CD14-positive monocyte (primary cell): ENCODE measurements at regions not wholly inside any gene's neighbourhood (a gene's known extent, or its start where the extent isn't known, plus 50 kb on each side); places are given as distances from the start of the nearest gene placed in this dataset.

Experiments used
- DNase-seq, 3 donors: peaks; one replicate each; pipeline ENCODE4 v3.0.0-alpha.2; 2011 to 2022
- H2AFZ ChIP-seq: 2 replicates; pipeline ENCODE4 v1.6.0; 2012; ENCODE audit warnings: mild to moderate bottlenecking, low read depth, low read length, inconsistent platforms; ENCODE audit not compliant: insufficient read depth, poor library complexity, severe bottlenecking
- H3K27ac ChIP-seq, 2 donors: 1 replicate in 1 of 2; 2 replicates in 1 of 2; pipeline ENCODE4 v1.5.1; 2012 to 2013; ENCODE audit warnings: low read length in 2 of 2, control low read depth in 1 of 2, inconsistent platforms in 1 of 2, low read depth in 1 of 2, mild to moderate bottlenecking in 1 of 2
- H3K27me3 ChIP-seq, 2 donors: one replicate each; pipeline versions ENCODE4 v1.6.0 to v1.6.1; 2011 to 2013; ENCODE audit warnings: low read length in 2 of 2; ENCODE audit not compliant: control insufficient read depth in 2 of 2, insufficient read depth in 2 of 2
- H3K36me3 ChIP-seq, 2 donors: replicated peaks in 1 of 2; 1 replicate in 1 of 2; 2 replicates in 1 of 2; pipeline versions ENCODE4 v1.5.1 to v1.6.1; 2012 to 2013; ENCODE audit warnings: low read length in 2 of 2, control low read depth in 1 of 2, inconsistent platforms in 1 of 2, mild to moderate bottlenecking in 1 of 2; ENCODE audit not compliant: insufficient read depth in 2 of 2, control insufficient read depth in 1 of 2
- H3K4me1 ChIP-seq, 2 donors: 1 replicate in 1 of 2; 2 replicates in 1 of 2; pipeline versions ENCODE4 v1.5.1 to v1.6.1; 2012 to 2013; ENCODE audit warnings: low read length in 2 of 2, control low read depth in 1 of 2, inconsistent platforms in 1 of 2, mild to moderate bottlenecking in 1 of 2, moderate library complexity in 1 of 2; ENCODE audit not compliant: insufficient read depth in 2 of 2, control insufficient read depth in 1 of 2
- H3K4me2 ChIP-seq: replicated peaks from 2 replicates; pipeline ENCODE3; 2012; ENCODE audit warnings: low read length, moderate library complexity, mild to moderate bottlenecking; ENCODE audit not compliant: poor library complexity, severe bottlenecking; ENCODE audit errors: extremely low read depth
- H3K4me3 ChIP-seq, 3 experiments: fragments of 200-600 bp in 1 of 3; sonication (generic) in 1 of 3; replicated peaks in 1 of 3; 1 replicate in 2 of 3; 2 replicates in 1 of 3; pipeline ENCODE4 v1.5.1; 2011 to 2013; ENCODE audit warnings: low read length in 3 of 3, mild to moderate bottlenecking in 3 of 3, control low read depth in 2 of 3, low read depth in 2 of 3, inconsistent platforms in 1 of 3, moderate library complexity in 1 of 3
- H3K79me2 ChIP-seq: 2 replicates; pipeline ENCODE4 v1.6.0; 2012; ENCODE audit warnings: mild to moderate bottlenecking, control low read depth, inconsistent platforms, low read length, moderate library complexity; ENCODE audit not compliant: insufficient read depth
- H3K9ac ChIP-seq: 2 replicates; pipeline ENCODE4 v1.6.0; 2017; ENCODE audit warnings: low read length, mild to moderate bottlenecking; ENCODE audit not compliant: insufficient read depth, poor library complexity, severe bottlenecking
- H3K9me3 ChIP-seq, 2 donors: replicated peaks in 1 of 2; 1 replicate in 1 of 2; 2 replicates in 1 of 2; pipeline versions ENCODE4 v1.5.1 to v1.6.1; 2012 to 2013; ENCODE audit warnings: low read length in 2 of 2, control low read depth in 1 of 2; ENCODE audit not compliant: control insufficient read depth in 1 of 2, insufficient read depth in 1 of 2
- H4K20me1 ChIP-seq: 2 replicates; pipeline ENCODE4 v1.6.0; 2012; ENCODE audit warnings: mild to moderate bottlenecking, low read length, control low read depth, moderate library complexity; ENCODE audit not compliant: insufficient read depth
- H3K27ac Mint-ChIP-seq, 7 donors: one replicate each; pipeline ENCODE4 v1.8.0; 2020; ENCODE audit warnings: mild to moderate bottlenecking in 7 of 7, mixed read lengths in 7 of 7, moderate library complexity in 6 of 7, inconsistent platforms in 2 of 7
- H3K27me3 Mint-ChIP-seq, 3 donors: one replicate each; pipeline ENCODE4 v1.8.0; 2021 to 2022; ENCODE audit warnings: low read depth in 3 of 3, mild to moderate bottlenecking in 3 of 3, mixed read lengths in 3 of 3, moderate library complexity in 3 of 3, inconsistent platforms in 1 of 3
- H3K36me3 Mint-ChIP-seq, 2 donors: one replicate each; pipeline ENCODE4 v1.8.0; 2020; ENCODE audit warnings: mixed read lengths in 2 of 2, inconsistent platforms in 1 of 2, mild to moderate bottlenecking in 1 of 2
- H3K4me1 Mint-ChIP-seq: one replicate; pipeline ENCODE4 v1.8.0; 2020; ENCODE audit warnings: mild to moderate bottlenecking, mixed read lengths
- H3K4me3 Mint-ChIP-seq, 2 donors: one replicate each; pipeline ENCODE4 v1.8.0; 2020; ENCODE audit warnings: mild to moderate bottlenecking in 2 of 2, mixed read lengths in 2 of 2, moderate library complexity in 1 of 2
- H3K9me3 Mint-ChIP-seq, 7 donors: one replicate each; pipeline ENCODE4 v1.8.0; 2020 to 2022; ENCODE audit warnings: mixed read lengths in 7 of 7, mild to moderate bottlenecking in 6 of 7, moderate library complexity in 6 of 7, inconsistent platforms in 2 of 7
- CTCF ChIP-seq: fragments of 200-600 bp; IDR thresholded peaks from one replicate; pipeline ENCODE4 v1.8.0; 2022; ENCODE audit warnings: antibody characterized with exemption, mild to moderate bottlenecking
- WGBS: methylation state at CpG from one replicate; pipeline ENCODE4 v1.1.5; 2013; ENCODE audit warnings: missing lambda C conversion rate; ENCODE audit not compliant: insufficient coverage; 5-methylcytosine and 5-hydroxymethylcytosine counted together
- intact Hi-C, 2 donors: fragments of 100-400 bp; cut with micrococcal nuclease; formaldehyde crosslinking; loops; one replicate each; pipeline versions ENCODE4 v1.15.0 to v1.15.1; 2023

- Histone ChIP-seq H3K4me1 (no peaks in the 10 kb centered on the region), H3K36me3 (no peaks in the 10 kb centered on the region), H2AFZ (no peak overlapping the region), H3K79me2 (no peaks in the 10 kb centered on the region), H3K4me3 (no peak overlapping the region), H3K9me3 (no peaks in the 10 kb centered on the region), H4K20me1 (no peaks in the 10 kb centered on the region), H3K27ac (no peak overlapping the region), H3K27me3 (no peaks in the 10 kb centered on the region), H3K4me2 (no peak overlapping the region), H3K9ac (no peak overlapping the region)
- Mint-ChIP-seq H3K27me3 (no peaks in the 10 kb centered on the region), H3K9me3 (peaks cover 0 to 10% (median under 1%) of the 10 kb centered on the region in 7 donors), H3K27ac (no peak overlapping the region), H3K36me3 (no peaks in the 10 kb centered on the region), H3K4me1 (no peaks in the 10 kb centered on the region), H3K4me3 (no peak overlapping the region)
- WGBS = 100% methylated on average over 1 of the region's 3 CpGs
- no peak for DNase-seq
- TF ChIP-seq CTCF = no peak
- intact Hi-C loops = no loop called here
These were observed 117.7 kb upstream of the FRMD6 start for GRCh38 chr14:51533872-51534553.

GRCh38 chr14:51534610-51535011, 117.1 kb upstream of the FRMD6 start:
- Histone ChIP-seq H3K36me3 (no peaks in the 10 kb centered on the region), H4K20me1 (no peaks in the 10 kb centered on the region), H3K9ac (no peak overlapping the region), H3K4me3 (no peak overlapping the region), H3K4me1 (no peaks in the 10 kb centered on the region), H3K27ac (no peak overlapping the region), H3K9me3 (no peaks in the 10 kb centered on the region), H3K79me2 (no peaks in the 10 kb centered on the region), H3K4me2 (no peak overlapping the region), H2AFZ (no peak overlapping the region), H3K27me3 (no peaks in the 10 kb centered on the region)
- WGBS = 38% methylated on average over 1 of the region's 4 CpGs
- H3K36me3 Mint-ChIP-seq = no peaks in the 10 kb centered on the region
- peaks cover 0 to 12% (median 2%) of the 10 kb centered on the region in 7 donors for H3K9me3 Mint-ChIP-seq
- no peak for DNase-seq
- H3K4me1 Mint-ChIP-seq = no peaks in the 10 kb centered on the region
- no peak overlapping the region for H3K27ac Mint-ChIP-seq
- no peak for TF ChIP-seq CTCF
- H3K27me3 Mint-ChIP-seq = no peaks in the 10 kb centered on the region
- intact Hi-C loops = no loop called here
- H3K4me3 Mint-ChIP-seq = no peak overlapping the region
